Transverse colon (tissue), 3 donors: ENCODE measurements at regions not wholly inside any gene's neighbourhood (a gene's known extent, or its start where the extent isn't known, plus 50 kb on each side); places are given as distances from the start of the nearest gene placed in this dataset.
"Not testable (repeated sequence)": the region's sequence is repeated elsewhere in the genome, so short reads cannot be mapped to it uniquely, and the experiment has no call there.

Source experiments
- EP300 ChIP-seq: sonication (generic); formaldehyde crosslinking; IDR thresholded peaks from one replicate; pipeline ENCODE4 v1.6.1; 2017; ENCODE audit warnings: antibody characterized with exemption, low read depth
- POLR2A ChIP-seq: fragments of 450-650 bp; IDR thresholded peaks from one replicate; pipeline ENCODE4 v1.6.1; 2016; ENCODE audit warnings: antibody characterized with exemption, mild to moderate bottlenecking, moderate library complexity
- TF ChIP-seq, protein P1 (sequence below), 5 experiments: fragments of 200-600 bp in 3 of 5; fragments of 450-650 bp in 2 of 5; sonication (generic) in 3 of 5; IDR thresholded peaks; 1 replicate in 2 of 5; 2 replicates in 3 of 5; pipeline ENCODE4 v1.5.1; 2016 to 2017; ENCODE audit warnings: antibody characterized with exemption in 5 of 5, inconsistent platforms in 3 of 5, mild to moderate bottlenecking in 2 of 5, moderate library complexity in 1 of 5

DNA sequence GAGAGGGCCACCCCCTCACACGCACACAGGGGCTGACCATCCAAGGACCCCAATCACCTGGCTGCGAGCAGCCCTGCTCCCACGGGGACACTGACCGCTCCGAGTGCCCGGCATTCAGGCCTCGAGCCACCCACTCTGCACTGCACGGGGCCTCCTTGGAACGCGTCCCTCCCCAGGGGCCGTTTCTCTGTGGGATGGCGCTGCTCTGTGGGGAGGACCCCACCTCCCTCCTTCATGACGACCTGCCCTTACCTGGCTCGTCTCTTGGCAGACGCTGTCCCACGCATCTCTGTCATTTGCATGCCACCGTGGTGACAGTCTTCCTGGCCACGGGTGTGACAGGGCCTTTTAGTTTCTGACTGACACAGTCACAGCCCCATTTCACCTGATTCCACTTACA, 334.5 kb downstream of the PREX1 start:
- TF ChIP-seq, protein P1, sequence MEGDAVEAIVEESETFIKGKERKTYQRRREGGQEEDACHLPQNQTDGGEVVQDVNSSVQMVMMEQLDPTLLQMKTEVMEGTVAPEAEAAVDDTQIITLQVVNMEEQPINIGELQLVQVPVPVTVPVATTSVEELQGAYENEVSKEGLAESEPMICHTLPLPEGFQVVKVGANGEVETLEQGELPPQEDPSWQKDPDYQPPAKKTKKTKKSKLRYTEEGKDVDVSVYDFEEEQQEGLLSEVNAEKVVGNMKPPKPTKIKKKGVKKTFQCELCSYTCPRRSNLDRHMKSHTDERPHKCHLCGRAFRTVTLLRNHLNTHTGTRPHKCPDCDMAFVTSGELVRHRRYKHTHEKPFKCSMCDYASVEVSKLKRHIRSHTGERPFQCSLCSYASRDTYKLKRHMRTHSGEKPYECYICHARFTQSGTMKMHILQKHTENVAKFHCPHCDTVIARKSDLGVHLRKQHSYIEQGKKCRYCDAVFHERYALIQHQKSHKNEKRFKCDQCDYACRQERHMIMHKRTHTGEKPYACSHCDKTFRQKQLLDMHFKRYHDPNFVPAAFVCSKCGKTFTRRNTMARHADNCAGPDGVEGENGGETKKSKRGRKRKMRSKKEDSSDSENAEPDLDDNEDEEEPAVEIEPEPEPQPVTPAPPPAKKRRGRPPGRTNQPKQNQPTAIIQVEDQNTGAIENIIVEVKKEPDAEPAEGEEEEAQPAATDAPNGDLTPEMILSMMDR (IDR thresholded peaks at IDR 0.05), result not testable (repeated sequence)
- TF ChIP-seq POLR2A, EP300: not testable (repeated sequence)
